Lung (tissue), 11 donors: ENCODE measurements at regions not wholly inside any gene's neighbourhood (a gene's known extent, or its start where the extent isn't known, plus 50 kb on each side); places are given as distances from the start of the nearest gene placed in this dataset.

Source experiments
- ATAC-seq: fragments of 200-7000 bp; cut with Tn5 transposase; one replicate; pipeline ENCODE4 v1.9.1; 2020; ENCODE audit warnings: moderate number of reproducible peaks; ENCODE audit not compliant: insufficient read depth, low FRiP score
- DNase-seq, 3 donors: peaks; one replicate each; pipeline ENCODE4 v3.0.0-alpha.2; 2013 to 2017
- H3K27ac ChIP-seq, 2 donors: one replicate each; pipeline ENCODE4 v1.5.1; 2013; ENCODE audit warnings: mild to moderate bottlenecking in 2 of 2, moderate library complexity in 2 of 2, control low read depth in 1 of 2, inconsistent platforms in 1 of 2, low read depth in 1 of 2, low read length in 1 of 2
- H3K27me3 ChIP-seq, 3 donors: one replicate each; pipeline ENCODE4 v1.5.1; 2013; ENCODE audit warnings: low read length in 2 of 3; ENCODE audit not compliant: control insufficient read depth in 3 of 3, insufficient read depth in 3 of 3
- H3K36me3 ChIP-seq, 4 donors: one replicate each; pipeline ENCODE4 v1.5.1; 2013; ENCODE audit warnings: low read length in 4 of 4, mild to moderate bottlenecking in 1 of 4, moderate library complexity in 1 of 4; ENCODE audit not compliant: control insufficient read depth in 4 of 4, insufficient read depth in 4 of 4
- H3K4me1 ChIP-seq, 5 donors: one replicate each; pipeline ENCODE4 v1.5.1; 2013; ENCODE audit warnings: low read length in 5 of 5, mild to moderate bottlenecking in 2 of 5, moderate library complexity in 1 of 5; ENCODE audit not compliant: control insufficient read depth in 5 of 5, insufficient read depth in 5 of 5
- H3K4me3 ChIP-seq: one replicate; pipeline ENCODE4 v1.5.1; 2013; ENCODE audit warnings: mild to moderate bottlenecking, control low read depth, moderate library complexity
- H3K9ac ChIP-seq, 2 donors: one replicate each; pipeline ENCODE4 v1.5.1; 2013; ENCODE audit warnings: low read length in 2 of 2, control low read depth in 1 of 2; ENCODE audit not compliant: insufficient read depth in 1 of 2
- H3K9me3 ChIP-seq, 4 donors: one replicate each; pipeline ENCODE4 v1.5.1; 2013; ENCODE audit warnings: low read length in 3 of 4, mild to moderate bottlenecking in 1 of 4, moderate library complexity in 1 of 4; ENCODE audit not compliant: control insufficient read depth in 4 of 4, insufficient read depth in 3 of 4
- CTCF ChIP-seq: IDR thresholded peaks from 2 replicates; pipeline ENCODE4 v1.5.1; 2012; ENCODE audit warnings: mild to moderate bottlenecking; ENCODE audit errors: control extremely low read depth, extremely low read depth
- WGBS, 2 donors: extraction: QIAGEN DNeasy Blood & Tissue Kit; methylation state at CpG; one replicate each; pipeline ENCODE4 v1.1.7; 2013; 5-methylcytosine and 5-hydroxymethylcytosine counted together
- donor health status: control.
- donor health status: control.
- donor health status: Bipolar disorder and iron deficiency.
- donor health status: healthy.
- donor health status: DM: yes; HTN: yes; CAD: no.

DNA sequence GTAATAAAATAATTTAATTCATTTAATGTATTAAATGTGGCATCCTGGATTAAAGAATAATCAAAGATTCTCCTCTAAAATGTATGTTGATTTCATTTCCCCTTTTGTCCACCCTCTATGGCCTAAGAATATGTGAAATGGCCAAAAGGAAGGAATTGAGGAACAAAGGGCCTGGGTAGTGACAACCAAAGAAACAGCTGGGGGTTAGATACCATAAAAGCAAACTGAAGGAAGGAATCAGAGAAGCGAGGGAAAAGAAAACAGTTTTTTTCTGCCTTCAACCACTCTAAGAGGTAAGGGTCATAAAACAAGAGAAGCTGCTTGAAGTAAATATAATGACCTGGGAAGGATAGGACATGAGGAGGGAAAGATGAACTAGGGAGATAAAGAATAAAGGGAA lies 139.3 kb downstream of the FAM76B start:
- H3K27ac ChIP-seq: no peak overlapping the region
- H3K36me3 ChIP-seq: no peaks in the 10 kb centered on the region
- no peak overlapping the region for H3K4me3 ChIP-seq
- ATAC-seq: no peak
- peaks cover 0 to 8% (median 0%) of the 10 kb centered on the region in 5 donors for H3K4me1 ChIP-seq
- WGBS, 2 donors: 25 to 54% methylated on average over 1 of the region's 1 CpG
- no peak overlapping the region for H3K9ac ChIP-seq
- DNase-seq: no peak
- no peak for TF ChIP-seq CTCF
- no peaks in the 10 kb centered on the region for H3K27me3 ChIP-seq
- H3K9me3 ChIP-seq: peaks cover 0 to 13% (median 0%) of the 10 kb centered on the region in 4 donors

GRCh38 chr11:95647871-95648270 lies 141.7 kb downstream of the FAM76B start:
- no peak overlapping the region for H3K9ac ChIP-seq
- no peaks in the 10 kb centered on the region for H3K27me3 ChIP-seq
- peaks cover 0 to 13% (median 0%) of the 10 kb centered on the region in 4 donors for H3K9me3 ChIP-seq
- 57 to 93% methylated on average over 2 of the region's 2 CpGs for WGBS, 2 donors
- TF ChIP-seq CTCF: no peak
- H3K36me3 ChIP-seq: no peaks in the 10 kb centered on the region
- DNase-seq (peak in 2 of 3 donors; percentile 27 to 32), ATAC-seq (no peak)
- no peak overlapping the region for H3K4me3 ChIP-seq
- no peak overlapping the region for H3K27ac ChIP-seq
- peaks cover 0 to 8% (median 0%) of the 10 kb centered on the region in 5 donors for H3K4me1 ChIP-seq

DNA sequence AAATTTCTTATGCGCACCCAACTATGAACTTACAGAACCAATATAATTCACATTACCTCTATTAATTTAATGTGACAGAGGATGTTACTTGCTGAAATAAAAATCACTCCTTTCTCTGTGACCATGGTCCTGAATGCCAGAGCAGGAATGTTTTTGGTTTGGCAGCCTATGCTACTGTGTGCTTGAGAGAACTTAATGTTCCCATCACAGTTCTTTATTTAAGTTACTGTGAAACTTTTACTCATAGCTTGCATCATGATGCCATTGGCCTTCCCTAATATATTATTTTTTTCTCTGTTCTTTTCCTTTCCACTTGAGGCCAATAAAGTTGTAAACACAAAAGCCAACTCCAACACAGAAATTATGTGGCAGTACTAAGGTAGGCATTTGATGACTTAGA lies 142.2 kb downstream of the FAM76B start:
- Histone ChIP-seq H3K27ac (no peak overlapping the region), H3K4me3 (no peak overlapping the region), H3K27me3 (no peaks in the 10 kb centered on the region), H3K9me3 (peaks cover 0 to 13% (median 0%) of the 10 kb centered on the region in 4 donors), H3K4me1 (peaks cover 0 to 8% (median 0%) of the 10 kb centered on the region in 5 donors), H3K36me3 (no peaks in the 10 kb centered on the region), H3K9ac (no peak overlapping the region)
- 95 to 100% methylated on average over 1 of the region's 1 CpG for WGBS, 2 donors
- DNase-seq (no peak), ATAC-seq (no peak)
- TF ChIP-seq CTCF: no peak

- peaks cover 0 to 9% (median 0%) of the 10 kb centered on the region in 4 donors for H3K9me3 ChIP-seq
- H3K36me3 ChIP-seq: no peaks in the 10 kb centered on the region
- ATAC-seq: peak; percentile 69
- H3K9ac ChIP-seq: no peak overlapping the region
- no peaks in the 10 kb centered on the region for H3K4me1 ChIP-seq
- no peaks in the 10 kb centered on the region for H3K27me3 ChIP-seq
- 19 to 37% methylated on average over 3 of the region's 3 CpGs for WGBS, 2 donors
- H3K27ac ChIP-seq: no peak overlapping the region
- TF ChIP-seq CTCF: no peak
- H3K4me3 ChIP-seq: no peak overlapping the region
- no peak for DNase-seq
Measured at GRCh38 chr11:95641495-95641894, 148.1 kb downstream of the FAM76B start.
